Kidney tubule cell (primary cell): ENCODE measurements at regions not wholly inside any gene's neighbourhood (a gene's known extent, or its start where the extent isn't known, plus 50 kb on each side); places are given as distances from the start of the nearest gene placed in this dataset.

Experiments used
- DNase-seq: peaks from one replicate; pipeline ENCODE4 v3.0.0-alpha.2; 2018; ENCODE audit warnings: low spot score

- peak; percentile 71 for DNase-seq
Observed at GRCh38 chr3:70840106-70840870, 527.9 kb upstream of the MDFIC2 start.

GRCh38 chr3:70833239-70833960, 521.0 kb upstream of the MDFIC2 start:
- DNase-seq: no peak

GRCh38 chr3:70832834-70833205, 520.4 kb upstream of the MDFIC2 start:
- peak; percentile 60 for DNase-seq

GRCh38 chr3:70832089-70832833, 519.8 kb upstream of the MDFIC2 start:
- DNase-seq: peak; percentile 69

GRCh38 chr3:70829092-70829491, 516.7 kb upstream of the MDFIC2 start:
- DNase-seq: peak; percentile 24

GRCh38 chr3:70824773-70825172, 512.3 kb upstream of the MDFIC2 start:
- DNase-seq: peak; percentile 79

- DNase-seq: no peak
Observed at GRCh38 chr3:70824078-70824477, 511.6 kb upstream of the MDFIC2 start.

GRCh38 chr3:70823622-70824021, 511.2 kb upstream of the MDFIC2 start:
- DNase-seq: no peak

GRCh38 chr3:70822669-70823068, 510.2 kb upstream of the MDFIC2 start:
- DNase-seq: no peak

- no peak for DNase-seq
Observed at GRCh38 chr3:70821602-70822001, 509.2 kb upstream of the MDFIC2 start.

- no peak for DNase-seq
Observed at GRCh38 chr3:70820397-70820796, 508.0 kb upstream of the MDFIC2 start.

- no peak for DNase-seq
Observed at GRCh38 chr3:70818145-70818544, 505.7 kb upstream of the MDFIC2 start.

GRCh38 chr3:70816346-70816745, 503.9 kb upstream of the MDFIC2 start:
- no peak for DNase-seq

GRCh38 chr3:70815817-70816216, 503.4 kb upstream of the MDFIC2 start:
- DNase-seq: no peak

- DNase-seq: no peak
Observed at GRCh38 chr3:70813311-70813710, 500.9 kb upstream of the MDFIC2 start.

- DNase-seq: peak; percentile 43
Observed at GRCh38 chr3:70811880-70812279, 499.4 kb upstream of the MDFIC2 start.

- DNase-seq: no peak
Observed at GRCh38 chr3:70808881-70809280, 496.4 kb upstream of the MDFIC2 start.

GRCh38 chr3:70806556-70806955, 494.1 kb upstream of the MDFIC2 start:
- DNase-seq: no peak

- DNase-seq: no peak
Observed at GRCh38 chr3:70806021-70806420, 493.6 kb upstream of the MDFIC2 start.

- DNase-seq: peak; percentile 4
Observed at GRCh38 chr3:70805061-70805889, 492.8 kb upstream of the MDFIC2 start.

GRCh38 chr3:70803891-70804290, 491.5 kb upstream of the MDFIC2 start:
- DNase-seq: no peak

- no peak for DNase-seq
Observed at GRCh38 chr3:70803319-70803718, 490.9 kb upstream of the MDFIC2 start.
